Putamen (tissue), 1 donor: ENCODE measurements at regions not wholly inside any gene's neighbourhood (a gene's known extent, or its start where the extent isn't known, plus 50 kb on each side); places are given as distances from the start of the nearest gene placed in this dataset.
"Not testable (repeated sequence)": the region's sequence is repeated elsewhere in the genome, so short reads cannot be mapped to it uniquely, and the experiment has no call there.

Source experiments
- DNase-seq: peaks from one replicate; pipeline ENCODE4 v3.0.0-alpha.2; 2016; ENCODE audit warnings: low spot score

GRCh38 chr5:101036778-101037177 is 133.7 kb upstream of the ST8SIA4 start:
- DNase-seq, result no peak

- no peak for DNase-seq
These were observed 132.3 kb upstream of the ST8SIA4 start for GRCh38 chr5:101035425-101035824.

GRCh38 chr5:101024299-101024698 is 121.2 kb upstream of the ST8SIA4 start:
- DNase-seq, result no peak

- DNase-seq, result no peak
These were observed 115.2 kb upstream of the ST8SIA4 start for GRCh38 chr5:101018299-101018698.

- peak; percentile 7 for DNase-seq
These were observed 109.8 kb upstream of the ST8SIA4 start for GRCh38 chr5:101012880-101013279.

GRCh38 chr5:101009758-101010519 is 106.9 kb upstream of the ST8SIA4 start:
- no peak for DNase-seq

GRCh38 chr5:100992354-100992753 is 89.3 kb upstream of the ST8SIA4 start:
- DNase-seq, result no peak

- not testable (repeated sequence) for DNase-seq
These were observed 80.5 kb upstream of the ST8SIA4 start for GRCh38 chr5:100983601-100984000.

GRCh38 chr5:100974082-100974481 is 71.0 kb upstream of the ST8SIA4 start:
- DNase-seq, result no peak

GRCh38 chr5:100970646-100971255 is 67.7 kb upstream of the ST8SIA4 start:
- no peak for DNase-seq

- DNase-seq, result no peak
These were observed 62.2 kb upstream of the ST8SIA4 start for GRCh38 chr5:100965291-100965690.
